ENCODE measurements at regions not wholly inside any gene's neighbourhood (a gene's known extent, or its start where the extent isn't known, plus 50 kb on each side); places are given as distances from the start of the nearest gene placed in this dataset.

DNA sequence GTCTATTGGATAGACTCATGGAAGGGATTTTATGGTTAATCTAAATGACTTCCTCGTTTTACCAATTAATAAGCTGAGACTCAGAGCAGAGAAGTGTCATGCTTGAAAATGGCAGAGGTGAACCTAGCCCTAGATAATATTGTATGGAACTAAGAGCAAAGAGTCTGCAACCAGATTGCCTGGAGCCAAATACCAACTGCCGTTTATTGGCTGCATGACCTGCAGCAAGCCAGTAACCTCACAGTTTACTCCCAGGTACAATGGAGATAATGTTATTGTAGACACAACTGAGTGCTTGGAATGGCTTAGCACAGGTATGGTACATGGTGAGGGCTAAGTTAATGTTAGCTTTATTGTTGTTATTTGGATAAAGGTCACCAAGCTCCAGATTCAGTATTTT lies 84.6 kb upstream of the FAT3 start:
- TF ChIP-seq TEAD4 (IDR thresholded peaks at IDR 0.05) (no peak), TAF1 (IDR thresholded peaks at IDR 0.05; ENCODE audit: low read depth) (no peak), EP300 (IDR thresholded peaks at IDR 0.05; ENCODE audit: borderline replicate concordance) (no peak), CREB1 (IDR thresholded peaks at IDR 0.05; ENCODE audit: low read depth) (no peak)
- TF ChIP-seq, protein P1, sequence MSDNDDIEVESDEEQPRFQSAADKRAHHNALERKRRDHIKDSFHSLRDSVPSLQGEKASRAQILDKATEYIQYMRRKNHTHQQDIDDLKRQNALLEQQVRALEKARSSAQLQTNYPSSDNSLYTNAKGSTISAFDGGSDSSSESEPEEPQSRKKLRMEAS (IDR thresholded peaks at IDR 0.05) = no peak
- TF ChIP-seq, protein P2, sequence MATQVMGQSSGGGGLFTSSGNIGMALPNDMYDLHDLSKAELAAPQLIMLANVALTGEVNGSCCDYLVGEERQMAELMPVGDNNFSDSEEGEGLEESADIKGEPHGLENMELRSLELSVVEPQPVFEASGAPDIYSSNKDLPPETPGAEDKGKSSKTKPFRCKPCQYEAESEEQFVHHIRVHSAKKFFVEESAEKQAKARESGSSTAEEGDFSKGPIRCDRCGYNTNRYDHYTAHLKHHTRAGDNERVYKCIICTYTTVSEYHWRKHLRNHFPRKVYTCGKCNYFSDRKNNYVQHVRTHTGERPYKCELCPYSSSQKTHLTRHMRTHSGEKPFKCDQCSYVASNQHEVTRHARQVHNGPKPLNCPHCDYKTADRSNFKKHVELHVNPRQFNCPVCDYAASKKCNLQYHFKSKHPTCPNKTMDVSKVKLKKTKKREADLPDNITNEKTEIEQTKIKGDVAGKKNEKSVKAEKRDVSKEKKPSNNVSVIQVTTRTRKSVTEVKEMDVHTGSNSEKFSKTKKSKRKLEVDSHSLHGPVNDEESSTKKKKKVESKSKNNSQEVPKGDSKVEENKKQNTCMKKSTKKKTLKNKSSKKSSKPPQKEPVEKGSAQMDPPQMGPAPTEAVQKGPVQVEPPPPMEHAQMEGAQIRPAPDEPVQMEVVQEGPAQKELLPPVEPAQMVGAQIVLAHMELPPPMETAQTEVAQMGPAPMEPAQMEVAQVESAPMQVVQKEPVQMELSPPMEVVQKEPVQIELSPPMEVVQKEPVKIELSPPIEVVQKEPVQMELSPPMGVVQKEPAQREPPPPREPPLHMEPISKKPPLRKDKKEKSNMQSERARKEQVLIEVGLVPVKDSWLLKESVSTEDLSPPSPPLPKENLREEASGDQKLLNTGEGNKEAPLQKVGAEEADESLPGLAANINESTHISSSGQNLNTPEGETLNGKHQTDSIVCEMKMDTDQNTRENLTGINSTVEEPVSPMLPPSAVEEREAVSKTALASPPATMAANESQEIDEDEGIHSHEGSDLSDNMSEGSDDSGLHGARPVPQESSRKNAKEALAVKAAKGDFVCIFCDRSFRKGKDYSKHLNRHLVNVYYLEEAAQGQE (IDR thresholded peaks at IDR 0.05; ENCODE audit: low read depth) = no peak

Measured in Ishikawa (cell line).